Activated T-helper 2 cell treated with anti-CD3 and anti-CD28 coated beads, Interferon-gamma antibody, Interleukin-2, Interleukin-4, amounts not matched to agents 10 μg/mL and 5 μg/mL and 100 μg/mL, durations not matched to agents 14 hours and 24 hours and 36 hours (primary cell): ENCODE measurements at regions not wholly inside any gene's neighbourhood (a gene's known extent, or its start where the extent isn't known, plus 50 kb on each side); places are given as distances from the start of the nearest gene placed in this dataset.

Experiments used
- DNase-seq: peaks from one replicate; pipeline ENCODE4 v3.0.0; 2021; ENCODE audit warnings: low spot score
- H3K27ac Mint-ChIP-seq: one replicate; pipeline ENCODE4 v1.8.0; 2021; ENCODE audit warnings: mixed read lengths
- H3K27me3 Mint-ChIP-seq: one replicate; pipeline ENCODE4 v1.8.0; 2021; ENCODE audit warnings: low read depth, mixed read lengths
- H3K36me3 Mint-ChIP-seq: one replicate; pipeline ENCODE4 v1.8.0; 2021; ENCODE audit warnings: low read depth, mixed read lengths
- H3K4me1 Mint-ChIP-seq: one replicate; pipeline ENCODE4 v1.8.0; 2021; ENCODE audit warnings: low read depth, mixed read lengths
- H3K4me3 Mint-ChIP-seq: one replicate; pipeline ENCODE4 v1.8.0; 2021; ENCODE audit warnings: low read depth, mild to moderate bottlenecking, moderate library complexity, mixed read lengths
- H3K9me3 Mint-ChIP-seq: one replicate; pipeline ENCODE4 v1.8.0; 2021; ENCODE audit warnings: mixed read lengths
- intact Hi-C: fragments of 100-400 bp; cut with micrococcal nuclease; formaldehyde crosslinking; loops from one replicate; pipeline ENCODE4 v1.15.1; 2023

DNA sequence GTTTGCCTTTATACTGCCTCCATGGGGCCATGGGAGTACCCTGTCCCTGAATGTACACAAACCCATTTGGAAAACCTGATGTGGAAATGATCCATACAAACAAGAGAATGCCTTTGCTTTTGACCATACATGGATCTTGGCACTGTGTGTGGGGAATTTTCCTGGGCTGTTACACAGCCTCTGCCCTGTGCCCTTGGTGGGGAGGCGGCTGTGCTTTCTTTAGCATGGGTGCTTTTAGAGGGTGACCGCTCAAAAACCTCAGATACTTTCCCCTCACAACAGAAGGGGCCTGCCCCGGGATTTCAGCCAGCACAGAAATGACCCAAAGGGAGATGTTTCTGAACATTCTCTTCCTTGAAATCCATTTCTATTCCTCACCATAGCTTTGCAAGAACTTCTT is 194.8 kb downstream of the LMO4 start:
- H3K4me3 Mint-ChIP-seq = no peak overlapping the region
- no peaks in the 10 kb centered on the region for H3K9me3 Mint-ChIP-seq
- DNase-seq = no peak
- no peaks in the 10 kb centered on the region for H3K36me3 Mint-ChIP-seq
- intact Hi-C loops = no loop called here
- no peak overlapping the region for H3K27ac Mint-ChIP-seq
- H3K27me3 Mint-ChIP-seq = peaks cover 4% of the 10 kb centered on the region
- H3K4me1 Mint-ChIP-seq = no peaks in the 10 kb centered on the region

DNA sequence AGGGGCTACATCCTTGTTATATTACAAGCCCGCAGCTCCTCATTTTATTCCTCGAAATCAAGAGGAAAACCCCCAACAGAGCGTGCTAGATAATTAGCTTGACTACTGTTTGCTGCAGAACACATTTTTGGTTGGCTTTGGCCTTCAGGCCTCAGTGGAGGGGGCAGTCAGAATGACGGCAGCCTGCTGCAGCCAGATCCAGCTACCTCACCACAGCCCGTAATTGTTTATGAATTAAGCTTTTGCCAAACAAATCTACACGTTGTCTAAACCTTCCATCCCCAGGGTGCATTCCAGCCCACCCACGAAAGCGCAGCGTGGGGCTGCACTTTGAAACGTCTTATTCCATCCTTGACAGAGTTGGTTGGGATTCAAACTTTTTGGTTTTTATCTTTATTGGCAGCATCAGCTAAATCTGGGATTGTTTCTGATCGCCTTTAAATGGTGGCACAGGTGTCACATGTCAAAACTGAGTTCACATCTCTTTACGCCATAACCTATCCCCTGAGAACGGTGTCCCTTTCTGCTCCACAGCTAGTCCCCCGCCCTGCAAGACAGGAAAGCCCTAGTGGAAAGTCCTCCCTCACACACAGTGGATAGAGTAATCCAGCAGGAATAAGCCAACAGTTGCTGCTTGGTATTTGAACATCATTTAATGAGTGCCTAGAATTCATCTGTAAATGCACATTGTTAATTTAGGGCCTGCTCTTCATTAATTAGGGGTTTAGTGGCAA is 195.5 kb downstream of the LMO4 start:
- Mint-ChIP-seq H3K27me3 (peaks cover 4% of the 10 kb centered on the region), H3K4me1 (no peaks in the 10 kb centered on the region), H3K36me3 (no peaks in the 10 kb centered on the region), H3K9me3 (no peaks in the 10 kb centered on the region), H3K27ac (no peak overlapping the region), H3K4me3 (no peak overlapping the region)
- intact Hi-C loops = no loop called here
- no peak for DNase-seq

DNA sequence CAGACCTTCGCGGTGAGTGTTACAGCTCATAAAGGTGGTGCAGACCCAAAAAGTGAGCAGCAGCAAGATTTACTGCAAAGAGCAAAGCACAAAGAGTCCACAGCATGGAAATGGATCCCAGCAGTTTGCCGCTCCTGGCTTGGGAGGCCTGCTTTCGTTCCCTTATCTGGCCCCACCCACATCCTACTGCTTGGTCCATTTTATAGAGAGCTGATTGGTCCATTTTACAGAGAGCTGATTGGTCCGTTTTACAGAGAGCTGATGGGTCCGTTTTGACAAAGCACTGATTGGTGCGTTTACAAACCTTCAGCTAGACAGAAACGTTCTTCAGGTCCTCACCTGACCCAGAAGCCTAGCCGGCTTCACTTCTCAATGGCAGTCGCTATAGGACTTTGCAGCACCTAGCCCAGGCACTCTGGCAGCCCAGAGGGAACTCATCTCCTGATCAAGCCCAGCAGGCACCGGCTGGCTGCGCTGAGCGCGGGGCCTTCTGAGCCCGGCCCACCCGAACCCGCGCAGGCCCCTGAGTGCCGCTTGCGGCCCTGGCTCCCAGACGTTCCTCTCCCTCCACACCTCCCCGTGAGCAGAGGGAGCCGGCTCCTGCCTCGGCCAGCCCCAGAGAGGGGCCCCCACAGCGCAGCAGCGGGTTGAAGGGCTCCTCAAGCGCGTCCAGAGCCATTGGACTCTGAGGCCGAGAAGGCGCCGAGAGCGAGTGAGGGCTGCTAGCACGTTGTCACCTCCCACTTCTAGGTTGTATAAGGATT is 200.3 kb downstream of the LMO4 start:
- no peak for DNase-seq
- no peaks in the 10 kb centered on the region for H3K9me3 Mint-ChIP-seq
- no peak overlapping the region for H3K4me3 Mint-ChIP-seq
- H3K27me3 Mint-ChIP-seq = peaks cover 2% of the 10 kb centered on the region
- no peak overlapping the region for H3K27ac Mint-ChIP-seq
- H3K36me3 Mint-ChIP-seq = no peaks in the 10 kb centered on the region
- H3K4me1 Mint-ChIP-seq = no peaks in the 10 kb centered on the region
- intact Hi-C loops = no loop called here

DNA sequence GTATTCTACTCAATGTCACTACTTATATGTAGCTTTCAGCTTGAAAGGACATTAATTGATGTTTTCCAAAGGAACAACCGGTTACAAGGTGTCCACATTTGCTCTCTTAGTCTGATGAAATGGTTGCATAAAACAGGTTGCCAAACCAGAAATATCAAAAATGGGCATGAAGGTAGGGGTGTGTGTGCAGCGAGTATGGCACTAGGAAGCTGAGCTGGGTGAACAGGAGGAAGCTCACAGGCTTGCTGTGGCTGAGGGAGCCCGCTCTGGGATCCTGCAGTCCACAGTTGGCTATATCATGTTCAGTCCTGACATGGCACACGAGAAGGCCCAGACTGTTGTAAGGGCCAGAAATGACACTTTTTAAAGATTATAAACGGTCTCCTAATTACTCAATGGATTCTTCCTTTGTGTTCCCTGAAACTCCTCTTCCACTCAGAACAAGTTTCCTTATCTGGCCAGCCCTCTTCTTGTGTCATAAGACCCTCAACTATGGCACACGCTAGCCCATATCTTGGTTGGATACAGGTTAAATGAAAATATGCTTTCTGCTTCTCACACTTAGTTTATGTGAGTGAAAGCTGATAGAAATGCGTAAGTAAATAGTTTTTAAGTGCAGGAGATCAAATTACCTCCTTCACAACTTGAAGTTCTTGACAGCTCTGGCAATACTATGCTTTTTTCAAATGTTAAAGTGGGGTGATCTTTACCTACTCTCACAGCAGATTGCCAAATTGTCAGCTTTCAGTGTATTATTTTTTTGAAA is 201.5 kb downstream of the LMO4 start:
- DNase-seq = no peak
- Mint-ChIP-seq H3K27me3 (no peaks in the 10 kb centered on the region), H3K4me1 (no peaks in the 10 kb centered on the region), H3K4me3 (no peak overlapping the region), H3K27ac (no peak overlapping the region), H3K9me3 (no peaks in the 10 kb centered on the region), H3K36me3 (no peaks in the 10 kb centered on the region)
- intact Hi-C loops = no loop called here

DNA sequence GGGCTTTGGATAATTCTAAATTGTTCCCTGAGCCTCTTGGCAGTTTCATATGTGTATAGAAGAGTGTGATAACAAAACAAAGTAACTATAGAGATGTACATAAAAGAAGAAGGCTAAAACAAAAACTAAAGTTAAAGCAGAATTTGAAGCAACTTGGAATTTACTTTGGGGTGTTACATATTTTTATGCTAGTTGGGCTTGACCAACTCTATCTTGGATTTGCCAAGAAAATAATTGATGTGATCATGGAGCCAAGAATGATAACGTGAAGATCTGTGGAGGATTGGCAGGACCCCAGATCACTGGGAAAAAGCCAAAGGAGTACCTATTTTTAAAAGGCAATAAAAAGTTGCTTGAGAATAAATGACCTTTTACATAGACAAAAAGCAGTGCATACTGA is 206.9 kb downstream of the LMO4 start:
- no peaks in the 10 kb centered on the region for H3K4me1 Mint-ChIP-seq
- H3K27ac Mint-ChIP-seq = no peak overlapping the region
- H3K36me3 Mint-ChIP-seq = no peaks in the 10 kb centered on the region
- DNase-seq = no peak
- intact Hi-C loops = no loop called here
- H3K4me3 Mint-ChIP-seq = no peak overlapping the region
- H3K9me3 Mint-ChIP-seq = no peaks in the 10 kb centered on the region
- no peaks in the 10 kb centered on the region for H3K27me3 Mint-ChIP-seq

DNA sequence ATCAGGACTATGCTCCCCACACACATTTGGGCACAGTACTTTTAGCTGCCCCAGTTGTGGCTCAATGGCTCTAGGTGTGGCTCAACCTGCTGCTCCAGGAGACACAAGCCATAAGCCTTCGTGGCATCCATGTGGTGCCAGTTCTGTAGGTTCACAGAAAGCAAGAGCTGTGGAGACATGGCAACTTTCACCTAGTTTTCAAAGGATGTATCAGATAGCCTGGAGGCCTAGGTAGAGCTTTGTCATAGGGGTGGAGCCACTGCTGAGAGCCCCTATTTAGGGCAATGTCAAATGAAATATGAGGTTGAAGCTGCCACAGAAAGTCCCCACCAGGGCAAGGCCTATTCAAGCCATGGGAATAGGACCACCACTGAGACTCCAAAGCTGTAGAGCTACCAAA is 210.5 kb downstream of the LMO4 start:
- no peak overlapping the region for H3K27ac Mint-ChIP-seq
- intact Hi-C loops = no loop called here
- no peak for DNase-seq
- no peaks in the 10 kb centered on the region for H3K27me3 Mint-ChIP-seq
- H3K4me1 Mint-ChIP-seq = no peaks in the 10 kb centered on the region
- H3K36me3 Mint-ChIP-seq = no peaks in the 10 kb centered on the region
- H3K4me3 Mint-ChIP-seq = no peak overlapping the region
- peaks cover 14% of the 10 kb centered on the region for H3K9me3 Mint-ChIP-seq

DNA sequence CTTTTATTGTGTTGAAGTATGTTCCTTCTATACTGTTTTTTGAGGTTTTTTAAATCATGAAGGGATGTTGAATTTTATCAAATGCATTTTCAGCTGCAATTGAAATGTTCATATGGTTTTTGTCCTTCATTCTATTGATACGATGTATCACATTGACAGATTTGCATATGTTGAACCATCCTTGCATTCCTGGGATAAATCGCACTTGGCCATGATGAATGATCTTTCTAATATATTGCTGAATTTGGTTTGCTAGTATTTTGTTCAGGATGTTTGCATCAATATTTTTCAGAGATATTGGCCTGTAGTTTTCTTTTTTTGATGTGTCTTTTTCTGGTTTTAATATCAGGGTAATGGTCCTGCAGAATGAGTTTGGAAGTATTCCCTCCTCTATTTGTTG is 214.0 kb downstream of the LMO4 start:
- Mint-ChIP-seq H3K36me3 (no peaks in the 10 kb centered on the region), H3K9me3 (peaks cover 19% of the 10 kb centered on the region), H3K27ac (no peak overlapping the region), H3K4me3 (no peak overlapping the region), H3K4me1 (no peaks in the 10 kb centered on the region), H3K27me3 (no peaks in the 10 kb centered on the region)
- intact Hi-C loops = no loop called here
- DNase-seq = no peak

DNA sequence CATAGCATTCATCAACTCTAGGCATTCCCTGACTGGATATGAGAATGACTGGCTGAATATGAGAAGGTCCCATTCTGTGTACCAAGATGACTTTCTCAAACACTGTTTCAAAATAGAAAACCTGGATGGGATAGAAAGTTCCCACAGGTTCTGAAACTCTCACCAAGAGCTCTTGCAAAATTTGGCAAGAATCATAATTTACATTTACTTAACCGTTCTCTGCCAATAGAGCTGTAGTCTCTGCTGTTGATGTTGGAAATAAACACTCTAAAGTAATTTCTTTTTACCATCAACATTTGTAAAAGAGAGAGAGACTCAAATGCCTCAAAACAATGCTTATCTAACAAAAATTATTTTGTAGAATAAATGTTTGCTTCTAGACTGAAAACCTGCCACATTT is 221.1 kb downstream of the LMO4 start:
- no peak overlapping the region for H3K27ac Mint-ChIP-seq
- intact Hi-C loops = no loop called here
- no peaks in the 10 kb centered on the region for H3K4me1 Mint-ChIP-seq
- H3K27me3 Mint-ChIP-seq = no peaks in the 10 kb centered on the region
- no peak overlapping the region for H3K4me3 Mint-ChIP-seq
- H3K9me3 Mint-ChIP-seq = no peaks in the 10 kb centered on the region
- DNase-seq = no peak
- no peaks in the 10 kb centered on the region for H3K36me3 Mint-ChIP-seq

DNA sequence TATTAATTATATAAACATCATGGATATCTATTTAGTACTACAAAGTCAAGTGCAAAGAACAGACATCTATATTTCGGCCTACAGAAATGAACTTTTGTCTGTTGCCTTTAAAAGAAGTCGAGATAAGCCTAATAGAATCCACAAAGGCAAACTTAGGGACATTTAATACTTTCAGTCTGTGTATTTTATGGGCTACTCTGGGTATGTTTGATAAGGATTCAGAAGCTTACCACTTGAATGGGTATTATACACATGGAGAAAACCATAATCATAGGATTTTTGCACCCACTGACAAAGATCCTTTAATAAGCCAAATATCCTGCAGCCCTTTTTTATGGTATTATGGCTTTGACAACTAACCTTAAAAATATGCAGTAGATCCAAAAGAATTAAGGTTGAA is 224.8 kb downstream of the LMO4 start:
- Mint-ChIP-seq H3K4me3 (no peak overlapping the region), H3K9me3 (no peaks in the 10 kb centered on the region)

DNA sequence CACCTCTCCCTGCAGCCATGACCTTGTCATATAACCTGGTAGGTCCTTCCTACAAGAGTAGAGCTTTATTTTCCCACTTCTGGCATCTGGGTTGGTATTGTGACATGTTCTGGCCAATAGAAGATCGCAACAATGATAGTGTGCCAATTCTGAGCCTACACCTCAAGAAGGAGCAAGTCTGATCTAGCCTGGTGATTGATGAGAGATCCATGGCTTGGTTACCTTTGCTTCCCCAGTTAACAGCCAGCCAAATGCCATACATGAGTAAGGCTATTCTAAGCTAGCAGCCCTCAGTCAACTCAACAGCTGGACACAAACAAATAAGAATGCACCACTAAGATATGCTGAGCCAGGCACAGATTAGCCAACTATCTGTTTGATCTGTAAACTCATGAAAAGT is 226.7 kb downstream of the LMO4 start:
- intact Hi-C loops = no loop called here
- no peak for DNase-seq
- no peaks in the 10 kb centered on the region for H3K27me3 Mint-ChIP-seq
- no peaks in the 10 kb centered on the region for H3K36me3 Mint-ChIP-seq
- H3K4me1 Mint-ChIP-seq = no peaks in the 10 kb centered on the region
- no peak overlapping the region for H3K4me3 Mint-ChIP-seq
- H3K9me3 Mint-ChIP-seq = no peaks in the 10 kb centered on the region
- H3K27ac Mint-ChIP-seq = no peak overlapping the region

More for the DNA sequence above, 224.8 kb downstream of the LMO4 start:
- intact Hi-C loops = no loop called here
- H3K27me3 Mint-ChIP-seq = no peaks in the 10 kb centered on the region
- H3K4me1 Mint-ChIP-seq = no peaks in the 10 kb centered on the region
- no peak overlapping the region for H3K27ac Mint-ChIP-seq
- no peaks in the 10 kb centered on the region for H3K36me3 Mint-ChIP-seq
- no peak for DNase-seq

DNA sequence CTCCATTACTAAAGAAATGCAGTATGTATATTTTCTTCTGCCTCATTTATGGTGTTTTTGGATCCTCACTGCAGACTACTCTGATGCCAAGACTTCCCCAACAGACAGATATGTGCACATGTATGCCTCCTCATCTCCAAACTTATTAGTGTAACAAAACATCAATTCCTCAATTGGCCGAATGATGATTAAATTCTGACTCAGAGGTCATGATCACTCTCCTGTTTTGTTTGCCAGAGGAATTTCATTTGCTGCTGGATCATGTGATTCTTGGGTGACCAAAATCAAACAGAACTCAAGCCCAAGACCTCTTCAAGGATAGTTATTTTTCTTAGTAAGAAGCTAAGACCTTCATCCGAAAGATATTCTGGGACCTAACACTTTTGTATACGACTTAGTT is 227.6 kb downstream of the LMO4 start:
- Mint-ChIP-seq H3K36me3 (no peaks in the 10 kb centered on the region), H3K27me3 (no peaks in the 10 kb centered on the region), H3K4me3 (no peak overlapping the region), H3K27ac (no peak overlapping the region), H3K4me1 (no peaks in the 10 kb centered on the region), H3K9me3 (no peaks in the 10 kb centered on the region)
- DNase-seq = no peak
- intact Hi-C loops = no loop called here

DNA sequence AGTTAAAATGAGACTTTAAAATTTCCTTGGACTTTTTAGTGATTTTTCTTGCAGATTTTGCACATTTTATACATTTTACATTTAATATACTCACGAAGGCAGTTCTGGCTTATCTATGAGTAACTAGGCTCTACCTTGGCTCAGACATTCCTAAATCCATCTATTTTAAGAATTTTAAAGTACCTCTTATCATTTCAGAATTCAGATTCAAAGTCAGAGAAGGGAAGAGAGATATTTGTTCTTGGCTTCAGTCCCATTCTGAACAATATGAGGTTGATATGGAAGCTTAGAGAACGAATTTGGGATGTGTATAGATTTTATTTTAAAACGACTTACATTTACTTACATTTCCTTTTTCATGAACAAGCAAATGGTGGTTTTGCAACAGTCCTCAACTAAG is 230.2 kb downstream of the LMO4 start:
- Mint-ChIP-seq H3K4me3 (no peak overlapping the region), H3K27ac (no peak overlapping the region), H3K9me3 (no peaks in the 10 kb centered on the region), H3K27me3 (no peaks in the 10 kb centered on the region), H3K4me1 (no peaks in the 10 kb centered on the region), H3K36me3 (no peaks in the 10 kb centered on the region)
- intact Hi-C loops = no loop called here
- DNase-seq = no peak

DNA sequence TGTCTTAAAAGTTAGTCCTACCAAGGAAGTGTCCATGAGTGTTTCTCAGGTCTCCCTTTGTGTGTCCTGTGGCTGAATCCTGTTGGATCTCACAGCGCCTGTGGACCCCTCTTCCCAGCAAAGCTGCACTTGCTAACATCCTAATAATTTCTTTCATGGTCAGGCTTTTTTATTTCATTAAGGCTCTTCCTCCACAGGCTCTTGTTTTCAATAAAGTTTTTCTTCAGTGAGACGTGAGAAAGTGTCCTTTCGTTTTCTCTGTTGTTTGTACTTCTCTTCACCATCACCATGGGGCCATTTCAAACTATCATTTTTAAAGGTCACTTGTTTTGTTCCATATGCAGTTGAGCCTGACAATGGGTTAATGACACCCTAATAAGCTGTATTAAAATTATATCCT is 231.5 kb downstream of the LMO4 start:
- no peak for DNase-seq
- no peaks in the 10 kb centered on the region for H3K9me3 Mint-ChIP-seq
- H3K27ac Mint-ChIP-seq = no peak overlapping the region
- H3K27me3 Mint-ChIP-seq = no peaks in the 10 kb centered on the region
- no peaks in the 10 kb centered on the region for H3K36me3 Mint-ChIP-seq
- no peaks in the 10 kb centered on the region for H3K4me1 Mint-ChIP-seq
- H3K4me3 Mint-ChIP-seq = no peak overlapping the region
- intact Hi-C loops = no loop called here
